ENCODE measurements at regions not wholly inside any gene's neighbourhood (a gene's known extent, or its start where the extent isn't known, plus 50 kb on each side); places are given as distances from the start of the nearest gene placed in this dataset.

GRCh38 chr13:62096652-62097051, 681.0 kb upstream of the PCDH20 start:
- TF ChIP-seq CTCF (conservative IDR thresholded peaks at IDR 0.05) = no peak
- H3K27ac ChIP-seq = no peak overlapping the region

- no peak for TF ChIP-seq CTCF (conservative IDR thresholded peaks at IDR 0.05)
- no peak overlapping the region for H3K27ac ChIP-seq
Observed at GRCh38 chr13:62094932-62095331, 679.3 kb upstream of the PCDH20 start.

GRCh38 chr13:62093984-62094780, 678.5 kb upstream of the PCDH20 start:
- no peak for TF ChIP-seq CTCF (conservative IDR thresholded peaks at IDR 0.05)
- no peak overlapping the region for H3K27ac ChIP-seq

GRCh38 chr13:62092949-62093348, 677.3 kb upstream of the PCDH20 start:
- no peak for TF ChIP-seq CTCF (conservative IDR thresholded peaks at IDR 0.05)
- H3K27ac ChIP-seq = no peak overlapping the region

- H3K27ac ChIP-seq = no peak overlapping the region
- no peak for TF ChIP-seq CTCF (conservative IDR thresholded peaks at IDR 0.05)
Observed at GRCh38 chr13:62092536-62092935, 676.9 kb upstream of the PCDH20 start.

GRCh38 chr13:62088165-62088564, 672.5 kb upstream of the PCDH20 start:
- no peak overlapping the region for H3K27ac ChIP-seq
- TF ChIP-seq CTCF (conservative IDR thresholded peaks at IDR 0.05) = no peak

GRCh38 chr13:62087124-62087523, 671.5 kb upstream of the PCDH20 start:
- no peak for TF ChIP-seq CTCF (conservative IDR thresholded peaks at IDR 0.05)
- H3K27ac ChIP-seq = no peak overlapping the region
